GM19397 (cell line): ENCODE measurements at regions not wholly inside any gene's neighbourhood (a gene's known extent, or its start where the extent isn't known, plus 50 kb on each side); places are given as distances from the start of the nearest gene placed in this dataset.
"Not testable (repeated sequence)": the region's sequence is repeated elsewhere in the genome, so short reads cannot be mapped to it uniquely, and the experiment has no call there.

Experiments
- ATAC-seq: cut with Tn5 transposase; IDR thresholded peaks from one replicate; pipeline ENCODE4 v1.9.1; 2021; ENCODE audit warnings: mild to moderate bottlenecking, moderate library complexity; ENCODE audit not compliant: unreplicated experiment

- no peak for ATAC-seq
These were observed 72.2 kb downstream of the CRLF2 start for GRCh38 chrX:1140236-1140681.

- no peak for ATAC-seq
These were observed 73.3 kb downstream of the CRLF2 start for GRCh38 chrX:1139185-1139500.

GRCh38 chrX:1138476-1139184 is 73.8 kb downstream of the CRLF2 start:
- ATAC-seq: no peak

- no peak for ATAC-seq
These were observed 74.9 kb downstream of the CRLF2 start for GRCh38 chrX:1137531-1137930.

GRCh38 chrX:1136582-1136981 is 75.9 kb downstream of the CRLF2 start:
- ATAC-seq: not testable (repeated sequence)

GRCh38 chrX:1134976-1135375 is 77.5 kb downstream of the CRLF2 start:
- no peak for ATAC-seq

- ATAC-seq: no peak
These were observed 78.3 kb downstream of the CRLF2 start for GRCh38 chrX:1134156-1134555.

- no peak for ATAC-seq
These were observed 85.7 kb downstream of the CRLF2 start for GRCh38 chrX:1126738-1127137.

GRCh38 chrX:1124531-1124930 is 87.9 kb downstream of the CRLF2 start:
- no peak for ATAC-seq

- not testable (repeated sequence) for ATAC-seq
These were observed 89.6 kb downstream of the CRLF2 start for GRCh38 chrX:1122851-1123250.

- no peak for ATAC-seq
These were observed 93.2 kb downstream of the CRLF2 start for GRCh38 chrX:1119275-1119674.

- no peak for ATAC-seq
These were observed 93.8 kb downstream of the CRLF2 start for GRCh38 chrX:1118572-1119199.

- not testable (repeated sequence) for ATAC-seq
These were observed 97.0 kb downstream of the CRLF2 start for GRCh38 chrX:1115411-1115810.

GRCh38 chrX:1112321-1112720 is 100.1 kb downstream of the CRLF2 start:
- ATAC-seq: no peak

GRCh38 chrX:1111601-1112300 is 100.7 kb downstream of the CRLF2 start:
- no peak for ATAC-seq

- ATAC-seq: no peak
These were observed 102.8 kb downstream of the CRLF2 start for GRCh38 chrX:1109580-1110119.

- no peak for ATAC-seq
These were observed 103.7 kb downstream of the CRLF2 start for GRCh38 chrX:1108501-1109445.

GRCh38 chrX:1106478-1107210 is 105.8 kb downstream of the CRLF2 start:
- no peak for ATAC-seq

- ATAC-seq: no peak
These were observed 106.6 kb downstream of the CRLF2 start for GRCh38 chrX:1105671-1106419.
